ENCODE measurements at regions not wholly inside any gene's neighbourhood (a gene's known extent, or its start where the extent isn't known, plus 50 kb on each side); places are given as distances from the start of the nearest gene placed in this dataset.

- no peak for TF ChIP-seq CTCF (IDR thresholded peaks at IDR 0.05; ENCODE audit: extremely low read depth, insufficient read depth, missing control alignments)
- in situ Hi-C loops (cut with MboI; ENCODE audit: low pct_unique_long_range_greater_than_20kb, low sequenced_read_pairs, unreplicated experiment): no loop called here
- DNase-seq (ENCODE audit: low spot score): no peak
Measured at GRCh38 chr10:2686691-2687090, 380.7 kb upstream of the PFKP start.

GRCh38 chr10:2682491-2682890 lies 384.9 kb upstream of the PFKP start:
- TF ChIP-seq CTCF (IDR thresholded peaks at IDR 0.05; ENCODE audit: extremely low read depth, insufficient read depth, missing control alignments): no peak
- in situ Hi-C loops (cut with MboI; ENCODE audit: low pct_unique_long_range_greater_than_20kb, low sequenced_read_pairs, unreplicated experiment): no loop called here
- DNase-seq (ENCODE audit: low spot score): no peak

- TF ChIP-seq CTCF (IDR thresholded peaks at IDR 0.05; ENCODE audit: extremely low read depth, insufficient read depth, missing control alignments): no peak
- in situ Hi-C loops (cut with MboI; ENCODE audit: low pct_unique_long_range_greater_than_20kb, low sequenced_read_pairs, unreplicated experiment): no loop called here
- DNase-seq (ENCODE audit: low spot score): no peak
Measured at GRCh38 chr10:2681891-2682290, 385.5 kb upstream of the PFKP start.

GRCh38 chr10:2680821-2681220 lies 386.5 kb upstream of the PFKP start:
- DNase-seq (ENCODE audit: low spot score): no peak
- in situ Hi-C loops (cut with MboI; ENCODE audit: low pct_unique_long_range_greater_than_20kb, low sequenced_read_pairs, unreplicated experiment): no loop called here
- TF ChIP-seq CTCF (IDR thresholded peaks at IDR 0.05; ENCODE audit: extremely low read depth, insufficient read depth, missing control alignments): no peak

- in situ Hi-C loops (cut with MboI; ENCODE audit: low pct_unique_long_range_greater_than_20kb, low sequenced_read_pairs, unreplicated experiment): no loop called here
- TF ChIP-seq CTCF (IDR thresholded peaks at IDR 0.05; ENCODE audit: extremely low read depth, insufficient read depth, missing control alignments): no peak
- no peak for DNase-seq (ENCODE audit: low spot score)
Measured at GRCh38 chr10:2679646-2680045, 387.7 kb upstream of the PFKP start.

- in situ Hi-C loops (cut with MboI; ENCODE audit: low pct_unique_long_range_greater_than_20kb, low sequenced_read_pairs, unreplicated experiment): no loop called here
- no peak for DNase-seq (ENCODE audit: low spot score)
- TF ChIP-seq CTCF (IDR thresholded peaks at IDR 0.05; ENCODE audit: extremely low read depth, insufficient read depth, missing control alignments): no peak
Measured at GRCh38 chr10:2676455-2676854, 390.9 kb upstream of the PFKP start.

GRCh38 chr10:2674451-2674850 lies 392.9 kb upstream of the PFKP start:
- DNase-seq (ENCODE audit: low spot score): no peak
- TF ChIP-seq CTCF (IDR thresholded peaks at IDR 0.05; ENCODE audit: extremely low read depth, insufficient read depth, missing control alignments): no peak
- in situ Hi-C loops (cut with MboI; ENCODE audit: low pct_unique_long_range_greater_than_20kb, low sequenced_read_pairs, unreplicated experiment): no loop called here

Measured in GM13977 (cell line).